Endodermal cell (in vitro differentiated cells): ENCODE measurements at regions not wholly inside any gene's neighbourhood (a gene's known extent, or its start where the extent isn't known, plus 50 kb on each side); places are given as distances from the start of the nearest gene placed in this dataset.

Source experiments
- DNase-seq: peaks from one replicate; pipeline ENCODE4 v3.0.0-alpha.2; 2017
- H3K27ac ChIP-seq: 2 replicates; pipeline ENCODE4 v1.5.1; 2013; ENCODE audit warnings: mild to moderate bottlenecking, low read depth, low read length, moderate library complexity
- H3K27me3 ChIP-seq: 2 replicates; pipeline ENCODE4 v1.6.1; 2013; ENCODE audit warnings: mild to moderate bottlenecking, low read length, moderate library complexity; ENCODE audit not compliant: insufficient read depth, control insufficient read depth, poor library complexity, severe bottlenecking
- H3K36me3 ChIP-seq: 2 replicates; pipeline ENCODE4 v1.7.0; 2013; ENCODE audit warnings: mild to moderate bottlenecking, low read length, moderate library complexity; ENCODE audit not compliant: control insufficient read depth, insufficient read depth
- H3K4me1 ChIP-seq: one replicate; pipeline ENCODE4 v1.7.0; 2013; ENCODE audit warnings: low read length; ENCODE audit not compliant: control insufficient read depth, insufficient read depth
- H3K4me3 ChIP-seq: 2 replicates; pipeline ENCODE4 v1.5.1; 2013; ENCODE audit warnings: mild to moderate bottlenecking, low read length, moderate library complexity
- H3K9ac ChIP-seq: 2 replicates; pipeline ENCODE4 v1.6.1; 2013; ENCODE audit warnings: mild to moderate bottlenecking, low read length, moderate library complexity; ENCODE audit not compliant: poor library complexity, severe bottlenecking; ENCODE audit errors: extremely low read depth
- H3K9me3 ChIP-seq: 2 replicates; pipeline ENCODE4 v1.6.1; 2013; ENCODE audit warnings: mild to moderate bottlenecking, low read length, moderate library complexity; ENCODE audit not compliant: control insufficient read depth
- H3K27ac Mint-ChIP-seq: 2 replicates; pipeline ENCODE4 v1.8.0; 2020; ENCODE audit warnings: mixed read lengths
- H3K27me3 Mint-ChIP-seq: 2 replicates; pipeline ENCODE4 v1.8.0; 2021; ENCODE audit warnings: mild to moderate bottlenecking, mixed read lengths; ENCODE audit not compliant: insufficient read depth
- H3K36me3 Mint-ChIP-seq: 2 replicates; pipeline ENCODE4 v1.8.0; 2020; ENCODE audit warnings: low read depth, mixed read lengths
- H3K4me1 Mint-ChIP-seq: 2 replicates; pipeline ENCODE4 v1.8.0; 2020; ENCODE audit warnings: mixed read lengths
- H3K4me3 Mint-ChIP-seq: 2 replicates; pipeline ENCODE4 v1.8.0; 2020; ENCODE audit warnings: mild to moderate bottlenecking, moderate library complexity, mixed read lengths
- H3K9me3 Mint-ChIP-seq: 2 replicates; pipeline ENCODE4 v1.8.0; 2020; ENCODE audit warnings: mild to moderate bottlenecking, mixed read lengths
- CTCF ChIP-seq: fragments of 200-600 bp; sonication (generic); conservative IDR thresholded peaks from 2 replicates; pipeline ENCODE4 v1.5.0; 2021; ENCODE audit warnings: antibody characterized with exemption, mild to moderate bottlenecking
- WGBS, 2 experiments: methylation state at CpG; one replicate each; pipeline versions ENCODE4 v1.1.5 to v1.1.7; 2013; ENCODE audit warnings: missing lambda C conversion rate in 2 of 2, mixed read lengths in 1 of 2; ENCODE audit not compliant: insufficient coverage in 1 of 2, insufficient read length in 1 of 2; 5-methylcytosine and 5-hydroxymethylcytosine counted together

- H3K4me3 Mint-ChIP-seq, result no peak overlapping the region
- TF ChIP-seq CTCF, result no peak
- H3K9me3 Mint-ChIP-seq, result peaks cover 16% of the 10 kb centered on the region
- H3K27ac ChIP-seq, result no peak overlapping the region
- H3K4me3 ChIP-seq, result no peak overlapping the region
- H3K27me3 ChIP-seq, result no peaks in the 10 kb centered on the region
- H3K36me3 ChIP-seq, result no peaks in the 10 kb centered on the region
- no peaks in the 10 kb centered on the region for H3K4me1 Mint-ChIP-seq
- H3K4me1 ChIP-seq, result no peaks in the 10 kb centered on the region
- no peak overlapping the region for H3K27ac Mint-ChIP-seq
- peaks cover 5% of the 10 kb centered on the region for H3K27me3 Mint-ChIP-seq
- no peak for DNase-seq
- peaks cover 9% of the 10 kb centered on the region for H3K9me3 ChIP-seq
- H3K36me3 Mint-ChIP-seq, result peaks cover 2% of the 10 kb centered on the region
- no peak overlapping the region for H3K9ac ChIP-seq
These were observed 175.4 kb upstream of the NFE2L3 start for GRCh38 chr7:25976630-25977029.

GRCh38 chr7:25978466-25978865 is 173.5 kb upstream of the NFE2L3 start:
- H3K9me3 ChIP-seq, result peaks cover 9% of the 10 kb centered on the region
- TF ChIP-seq CTCF, result no peak
- H3K4me1 ChIP-seq, result no peaks in the 10 kb centered on the region
- H3K4me3 ChIP-seq, result no peak overlapping the region
- H3K27ac ChIP-seq, result no peak overlapping the region
- WGBS, 2 experiments, result 95 to 98% methylated on average over 5 of the region's 5 CpGs
- H3K27ac Mint-ChIP-seq, result no peak overlapping the region
- peaks cover 2% of the 10 kb centered on the region for H3K36me3 Mint-ChIP-seq
- H3K9me3 Mint-ChIP-seq, result peaks cover 16% of the 10 kb centered on the region
- no peaks in the 10 kb centered on the region for H3K27me3 ChIP-seq
- H3K36me3 ChIP-seq, result no peaks in the 10 kb centered on the region
- H3K4me3 Mint-ChIP-seq, result no peak overlapping the region
- H3K9ac ChIP-seq, result no peak overlapping the region
- no peak for DNase-seq
- peaks cover 3% of the 10 kb centered on the region for H3K27me3 Mint-ChIP-seq
- H3K4me1 Mint-ChIP-seq, result no peaks in the 10 kb centered on the region

- no peaks in the 10 kb centered on the region for H3K4me1 Mint-ChIP-seq
- no peak for TF ChIP-seq CTCF
- WGBS, 2 experiments, result 90 to 100% methylated on average over 1 to 2 of the region's 2 CpGs
These were observed 172.4 kb upstream of the NFE2L3 start for GRCh38 chr7:25979605-25980004.

More at GRCh38 chr7:25979605-25980004, 172.4 kb upstream of the NFE2L3 start:
- H3K36me3 ChIP-seq, result no peaks in the 10 kb centered on the region
- H3K9ac ChIP-seq, result no peak overlapping the region
- Mint-ChIP-seq H3K36me3 (peaks cover 2% of the 10 kb centered on the region), H3K27me3 (peaks cover 3% of the 10 kb centered on the region), H3K4me3 (no peak overlapping the region), H3K27ac (no peak overlapping the region), H3K9me3 (peaks cover 16% of the 10 kb centered on the region)
- no peak overlapping the region for H3K4me3 ChIP-seq
- no peaks in the 10 kb centered on the region for H3K27me3 ChIP-seq
- H3K27ac ChIP-seq, result no peak overlapping the region
- peaks cover 9% of the 10 kb centered on the region for H3K9me3 ChIP-seq
- no peak for DNase-seq
- no peaks in the 10 kb centered on the region for H3K4me1 ChIP-seq
